ENCODE measurements at regions not wholly inside any gene's neighbourhood (a gene's known extent, or its start where the extent isn't known, plus 50 kb on each side); places are given as distances from the start of the nearest gene placed in this dataset.

- no peaks in the 10 kb centered on the region for H3K27me3 Mint-ChIP-seq
- H3K36me3 Mint-ChIP-seq, result peaks cover 33% of the 10 kb centered on the region
- H3K4me1 Mint-ChIP-seq, result no peaks in the 10 kb centered on the region
These were observed 389.7 kb downstream of the BRD1 start for GRCh38 chr22:49437956-49438355.

GRCh38 chr22:49437356-49437755 is 390.3 kb downstream of the BRD1 start:
- Mint-ChIP-seq H3K9me3 (peaks cover 2% of the 10 kb centered on the region), H3K4me3 (no peak overlapping the region), H3K4me1 (no peaks in the 10 kb centered on the region), H3K27ac (no peak overlapping the region), H3K36me3 (peaks cover 33% of the 10 kb centered on the region), H3K27me3 (no peaks in the 10 kb centered on the region)
- ATAC-seq (ENCODE audit: low read depth) (no peak), DNase-seq (ENCODE audit: low spot score in 2 of 2) (no peak)

More at GRCh38 chr22:49437956-49438355, 389.7 kb downstream of the BRD1 start:
- Mint-ChIP-seq H3K27ac (no peak overlapping the region), H3K4me3 (no peak overlapping the region), H3K9me3 (peaks cover 2% of the 10 kb centered on the region)
- ATAC-seq (ENCODE audit: low read depth), result no peak
- no peak for DNase-seq (ENCODE audit: low spot score in 2 of 2)

- Mint-ChIP-seq H3K27ac (no peak overlapping the region), H3K4me3 (no peak overlapping the region), H3K4me1 (no peaks in the 10 kb centered on the region), H3K36me3 (peaks cover 32% of the 10 kb centered on the region), H3K27me3 (no peaks in the 10 kb centered on the region), H3K9me3 (peaks cover 1% of the 10 kb centered on the region)
- DNase-seq (ENCODE audit: low spot score in 2 of 2) (no peak), ATAC-seq (ENCODE audit: low read depth) (no peak)
These were observed 391.6 kb downstream of the BRD1 start for GRCh38 chr22:49436056-49436455.

GRCh38 chr22:49435596-49435995 is 392.1 kb downstream of the BRD1 start:
- no peak overlapping the region for H3K4me3 Mint-ChIP-seq
- DNase-seq (ENCODE audit: low spot score in 2 of 2), result no peak
- peaks cover 28% of the 10 kb centered on the region for H3K36me3 Mint-ChIP-seq
- no peaks in the 10 kb centered on the region for H3K4me1 Mint-ChIP-seq
- no peaks in the 10 kb centered on the region for H3K27me3 Mint-ChIP-seq
- H3K9me3 Mint-ChIP-seq, result no peaks in the 10 kb centered on the region
- ATAC-seq (ENCODE audit: low read depth), result no peak
- H3K27ac Mint-ChIP-seq, result no peak overlapping the region

GRCh38 chr22:49433717-49434611 is 393.7 kb downstream of the BRD1 start:
- no peak overlapping the region for H3K4me3 Mint-ChIP-seq
- ATAC-seq (ENCODE audit: low read depth) (no peak), DNase-seq (ENCODE audit: low spot score in 2 of 2) (no peak)
- H3K27me3 Mint-ChIP-seq, result no peaks in the 10 kb centered on the region
- peaks cover 21% of the 10 kb centered on the region for H3K36me3 Mint-ChIP-seq
- H3K27ac Mint-ChIP-seq, result no peak overlapping the region
- no peaks in the 10 kb centered on the region for H3K9me3 Mint-ChIP-seq
- H3K4me1 Mint-ChIP-seq, result no peaks in the 10 kb centered on the region

GRCh38 chr22:49432897-49433443 is 394.7 kb downstream of the BRD1 start:
- Mint-ChIP-seq H3K9me3 (no peaks in the 10 kb centered on the region), H3K27me3 (no peaks in the 10 kb centered on the region), H3K36me3 (peaks cover 17% of the 10 kb centered on the region), H3K4me3 (no peak overlapping the region), H3K4me1 (no peaks in the 10 kb centered on the region), H3K27ac (no peak overlapping the region)
- no peak for DNase-seq (ENCODE audit: low spot score in 2 of 2)
- no peak for ATAC-seq (ENCODE audit: low read depth)

- no peaks in the 10 kb centered on the region for H3K9me3 Mint-ChIP-seq
- ATAC-seq (ENCODE audit: low read depth), result no peak
- H3K27me3 Mint-ChIP-seq, result no peaks in the 10 kb centered on the region
- H3K4me1 Mint-ChIP-seq, result no peaks in the 10 kb centered on the region
- no peak overlapping the region for H3K4me3 Mint-ChIP-seq
- H3K36me3 Mint-ChIP-seq, result peaks cover 14% of the 10 kb centered on the region
- DNase-seq (ENCODE audit: low spot score in 2 of 2), result no peak
- no peak overlapping the region for H3K27ac Mint-ChIP-seq
These were observed 395.3 kb downstream of the BRD1 start for GRCh38 chr22:49432211-49432896.

- H3K27me3 Mint-ChIP-seq, result no peaks in the 10 kb centered on the region
These were observed 396.1 kb downstream of the BRD1 start for GRCh38 chr22:49431551-49431950.

GRCh38 chr22:49429066-49429465 is 398.6 kb downstream of the BRD1 start:
- no peak for DNase-seq (ENCODE audit: low spot score in 2 of 2)
- no peak overlapping the region for H3K27ac Mint-ChIP-seq
- no peaks in the 10 kb centered on the region for H3K4me1 Mint-ChIP-seq
- no peaks in the 10 kb centered on the region for H3K27me3 Mint-ChIP-seq
- H3K36me3 Mint-ChIP-seq, result peaks cover 2% of the 10 kb centered on the region
- H3K4me3 Mint-ChIP-seq, result no peak overlapping the region
- no peaks in the 10 kb centered on the region for H3K9me3 Mint-ChIP-seq
- ATAC-seq (ENCODE audit: low read depth), result no peak

More at GRCh38 chr22:49431551-49431950, 396.1 kb downstream of the BRD1 start:
- no peak for ATAC-seq (ENCODE audit: low read depth)
- peaks cover 11% of the 10 kb centered on the region for H3K36me3 Mint-ChIP-seq
- DNase-seq (ENCODE audit: low spot score in 2 of 2), result no peak
- H3K4me1 Mint-ChIP-seq, result no peaks in the 10 kb centered on the region
- H3K4me3 Mint-ChIP-seq, result no peak overlapping the region
- no peak overlapping the region for H3K27ac Mint-ChIP-seq
- no peaks in the 10 kb centered on the region for H3K9me3 Mint-ChIP-seq

- Mint-ChIP-seq H3K4me3 (no peak overlapping the region), H3K9me3 (no peaks in the 10 kb centered on the region), H3K4me1 (no peaks in the 10 kb centered on the region), H3K27ac (no peak overlapping the region), H3K36me3 (no peaks in the 10 kb centered on the region), H3K27me3 (no peaks in the 10 kb centered on the region)
- DNase-seq (ENCODE audit: low spot score in 2 of 2) (no peak), ATAC-seq (ENCODE audit: low read depth) (no peak)
These were observed 399.7 kb downstream of the BRD1 start for GRCh38 chr22:49427941-49428340.

- H3K4me1 Mint-ChIP-seq, result no peaks in the 10 kb centered on the region
- DNase-seq (ENCODE audit: low spot score in 2 of 2) (no peak), ATAC-seq (ENCODE audit: low read depth) (no peak)
- no peak overlapping the region for H3K27ac Mint-ChIP-seq
- H3K4me3 Mint-ChIP-seq, result no peak overlapping the region
- H3K36me3 Mint-ChIP-seq, result no peaks in the 10 kb centered on the region
- H3K27me3 Mint-ChIP-seq, result no peaks in the 10 kb centered on the region
- no peaks in the 10 kb centered on the region for H3K9me3 Mint-ChIP-seq
These were observed 400.3 kb downstream of the BRD1 start for GRCh38 chr22:49427341-49427740.

GRCh38 chr22:49426618-49427266 is 400.9 kb downstream of the BRD1 start:
- DNase-seq (ENCODE audit: low spot score in 2 of 2) (no peak), ATAC-seq (ENCODE audit: low read depth) (no peak)
- Mint-ChIP-seq H3K4me1 (no peaks in the 10 kb centered on the region), H3K36me3 (no peaks in the 10 kb centered on the region), H3K4me3 (no peak overlapping the region), H3K27ac (no peak overlapping the region), H3K9me3 (no peaks in the 10 kb centered on the region), H3K27me3 (no peaks in the 10 kb centered on the region)

GRCh38 chr22:49426098-49426497 is 401.6 kb downstream of the BRD1 start:
- Mint-ChIP-seq H3K9me3 (no peaks in the 10 kb centered on the region), H3K27ac (no peak overlapping the region), H3K27me3 (no peaks in the 10 kb centered on the region), H3K36me3 (no peaks in the 10 kb centered on the region), H3K4me1 (no peaks in the 10 kb centered on the region), H3K4me3 (no peak overlapping the region)
- DNase-seq (ENCODE audit: low spot score in 2 of 2) (no peak), ATAC-seq (ENCODE audit: low read depth) (no peak)

GRCh38 chr22:49425356-49425755 is 402.3 kb downstream of the BRD1 start:
- H3K4me1 Mint-ChIP-seq, result no peaks in the 10 kb centered on the region
- peaks cover 6% of the 10 kb centered on the region for H3K9me3 Mint-ChIP-seq
- H3K27me3 Mint-ChIP-seq, result no peaks in the 10 kb centered on the region
- no peak overlapping the region for H3K4me3 Mint-ChIP-seq
- ATAC-seq (ENCODE audit: low read depth), result no peak
- no peak for DNase-seq (ENCODE audit: low spot score in 2 of 2)
- H3K27ac Mint-ChIP-seq, result no peak overlapping the region
- H3K36me3 Mint-ChIP-seq, result no peaks in the 10 kb centered on the region
